Liver (tissue), 8 donors: ENCODE measurements at regions not wholly inside any gene's neighbourhood (a gene's known extent, or its start where the extent isn't known, plus 50 kb on each side); places are given as distances from the start of the nearest gene placed in this dataset.

Source experiments
- DNase-seq: peaks from one replicate; pipeline ENCODE4 v3.0.0-alpha.2; 2017; ENCODE audit warnings: low spot score
- H3K27ac ChIP-seq, 2 donors: one replicate each; pipeline ENCODE4 v1.7.0; 2013; ENCODE audit warnings: inconsistent platforms in 2 of 2, low read length in 2 of 2, control low read depth in 1 of 2, low read depth in 1 of 2, mild to moderate bottlenecking in 1 of 2
- H3K27me3 ChIP-seq, 4 donors: one replicate each; pipeline versions ENCODE4 v1.6.1 to v1.7.0; 2013; ENCODE audit warnings: low read length in 3 of 4, inconsistent platforms in 1 of 4, mild to moderate bottlenecking in 1 of 4, moderate library complexity in 1 of 4; ENCODE audit not compliant: control insufficient read depth in 4 of 4, insufficient read depth in 4 of 4
- H3K36me3 ChIP-seq, 4 donors: one replicate each; pipeline versions ENCODE4 v1.6.1 to v1.7.0; 2013; ENCODE audit warnings: low read length in 3 of 4, mild to moderate bottlenecking in 3 of 4, low read depth in 1 of 4, moderate library complexity in 1 of 4; ENCODE audit not compliant: control insufficient read depth in 4 of 4, insufficient read depth in 3 of 4
- H3K4me1 ChIP-seq, 4 donors: one replicate each; pipeline versions ENCODE4 v1.6.1 to v1.7.0; 2013; ENCODE audit warnings: low read length in 3 of 4, mild to moderate bottlenecking in 3 of 4, moderate library complexity in 1 of 4; ENCODE audit not compliant: control insufficient read depth in 4 of 4, insufficient read depth in 4 of 4
- H3K4me3 ChIP-seq, 3 donors: one replicate each; pipeline versions ENCODE4 v1.6.1 to v1.7.0; 2013; ENCODE audit warnings: low read length in 3 of 3, control low read depth in 1 of 3, low read depth in 1 of 3, mild to moderate bottlenecking in 1 of 3
- H3K9ac ChIP-seq, 2 donors: one replicate each; pipeline ENCODE4 v1.7.0; 2013; ENCODE audit warnings: low read length in 2 of 2, mild to moderate bottlenecking in 2 of 2, moderate library complexity in 2 of 2, control low read depth in 1 of 2, low read depth in 1 of 2
- H3K9me3 ChIP-seq, 4 donors: one replicate each; pipeline versions ENCODE4 v1.6.1 to v1.7.0; 2013; ENCODE audit warnings: low read length in 3 of 4; ENCODE audit not compliant: control insufficient read depth in 4 of 4
- ATF3 ChIP-seq: IDR thresholded peaks from 2 replicates; pipeline ENCODE4 v1.6.1; 2016; ENCODE audit warnings: antibody characterized with exemption
- FOXA1 ChIP-seq: IDR thresholded peaks from 2 replicates; pipeline ENCODE4 v1.6.1; 2016; ENCODE audit warnings: antibody characterized with exemption
- FOXA2 ChIP-seq: IDR thresholded peaks from 2 replicates; pipeline ENCODE4 v1.6.1; 2016; ENCODE audit warnings: antibody characterized with exemption
- GABPA ChIP-seq, 2 donors: IDR thresholded peaks in 1 of 2; conservative IDR thresholded peaks in 1 of 2; 2 replicates each; pipeline ENCODE4 v1.6.1; 2016; ENCODE audit warnings: antibody characterized with exemption in 2 of 2, mild to moderate bottlenecking in 1 of 2, moderate library complexity in 1 of 2
- HNF4A ChIP-seq, 2 donors: conservative IDR thresholded peaks; 2 replicates each; pipeline ENCODE4 v1.6.1; 2016; ENCODE audit warnings: antibody characterized with exemption in 2 of 2, mild to moderate bottlenecking in 2 of 2
- HNF4G ChIP-seq: IDR thresholded peaks from 2 replicates; pipeline ENCODE4 v1.6.1; 2016; ENCODE audit warnings: antibody characterized with exemption
- JUND ChIP-seq, 2 donors: IDR thresholded peaks; 2 replicates each; pipeline ENCODE4 v1.6.1; 2016; ENCODE audit warnings: antibody characterized with exemption in 2 of 2
- RAD21 ChIP-seq, 2 donors: IDR thresholded peaks; 2 replicates each; pipeline ENCODE4 v1.6.1; 2016; ENCODE audit warnings: antibody characterized with exemption in 2 of 2, mild to moderate bottlenecking in 2 of 2
- REST ChIP-seq: IDR thresholded peaks from 2 replicates; pipeline ENCODE4 v1.6.1; 2016; ENCODE audit warnings: antibody characterized with exemption, mild to moderate bottlenecking
- RXRA ChIP-seq, 2 donors: IDR thresholded peaks; 2 replicates each; pipeline ENCODE4 v1.6.1; 2017 to 2018; ENCODE audit warnings: antibody characterized with exemption in 2 of 2, mild to moderate bottlenecking in 1 of 2
- SP1 ChIP-seq: IDR thresholded peaks from 2 replicates; pipeline ENCODE4 v1.6.1; 2018; ENCODE audit warnings: antibody characterized with exemption, mild to moderate bottlenecking
- YY1 ChIP-seq: IDR thresholded peaks from 2 replicates; pipeline ENCODE4 v1.6.1; 2016; ENCODE audit warnings: antibody characterized with exemption, mild to moderate bottlenecking
- WGBS: extraction: QIAGEN DNeasy Blood & Tissue Kit; methylation state at CpG from one replicate; pipeline ENCODE4 v1.1.7; 2013; 5-methylcytosine and 5-hydroxymethylcytosine counted together
- TF ChIP-seq, protein P1 (sequence below): IDR thresholded peaks from 2 replicates; pipeline ENCODE4 v1.6.1; 2016; ENCODE audit warnings: antibody characterized with exemption
- TF ChIP-seq, protein P2 (sequence below): fragments of 150-350 bp; IDR thresholded peaks from 2 replicates; pipeline ENCODE4 v1.5.1; 2017; ENCODE audit warnings: improper control_type of control experiment, low read depth, low read length; ENCODE audit not compliant: missing input control
- TF ChIP-seq, protein P3 (sequence below): IDR thresholded peaks from 2 replicates; pipeline ENCODE4 v1.6.1; 2016; ENCODE audit warnings: antibody characterized with exemption
- donor health status: healthy.
- donor health status: healthy.
- donor health status: healthy.
- donor health status: healthy.
- donor health status: healthy.

DNA sequence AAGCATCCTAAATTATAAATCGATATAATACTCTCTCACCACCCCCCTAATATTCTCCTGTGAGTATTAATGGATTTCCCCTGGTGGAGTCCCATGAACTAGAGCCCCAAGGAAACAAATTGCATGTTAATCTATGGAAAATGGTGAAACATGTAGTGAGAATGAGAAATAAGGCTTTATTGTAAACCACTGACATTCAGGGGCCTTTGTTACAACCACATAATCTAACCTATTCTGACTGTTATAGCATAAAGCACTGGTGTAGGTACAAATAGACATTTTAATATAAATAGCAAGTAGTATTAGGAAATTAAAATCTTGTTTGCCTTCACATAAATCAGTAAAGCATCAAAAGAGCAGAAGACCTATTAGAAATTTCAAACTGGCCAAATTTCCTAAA, 65.3 kb upstream of the TLK1 start:
- 66% methylated on average over 1 of the region's 1 CpG for WGBS
- Histone ChIP-seq H3K9ac (no peak overlapping the region), H3K4me3 (no peak overlapping the region), H3K36me3 (no peaks in the 10 kb centered on the region), H3K27me3 (no peaks in the 10 kb centered on the region), H3K4me1 (no peaks in the 10 kb centered on the region), H3K27ac (no peak overlapping the region), H3K9me3 (no peaks in the 10 kb centered on the region)
- TF ChIP-seq JUND (IDR thresholded peaks at IDR 0.05): no peak
- TF ChIP-seq YY1: no peak
- TF ChIP-seq, protein P1, sequence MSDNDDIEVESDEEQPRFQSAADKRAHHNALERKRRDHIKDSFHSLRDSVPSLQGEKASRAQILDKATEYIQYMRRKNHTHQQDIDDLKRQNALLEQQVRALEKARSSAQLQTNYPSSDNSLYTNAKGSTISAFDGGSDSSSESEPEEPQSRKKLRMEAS: no peak
- TF ChIP-seq, protein P2, sequence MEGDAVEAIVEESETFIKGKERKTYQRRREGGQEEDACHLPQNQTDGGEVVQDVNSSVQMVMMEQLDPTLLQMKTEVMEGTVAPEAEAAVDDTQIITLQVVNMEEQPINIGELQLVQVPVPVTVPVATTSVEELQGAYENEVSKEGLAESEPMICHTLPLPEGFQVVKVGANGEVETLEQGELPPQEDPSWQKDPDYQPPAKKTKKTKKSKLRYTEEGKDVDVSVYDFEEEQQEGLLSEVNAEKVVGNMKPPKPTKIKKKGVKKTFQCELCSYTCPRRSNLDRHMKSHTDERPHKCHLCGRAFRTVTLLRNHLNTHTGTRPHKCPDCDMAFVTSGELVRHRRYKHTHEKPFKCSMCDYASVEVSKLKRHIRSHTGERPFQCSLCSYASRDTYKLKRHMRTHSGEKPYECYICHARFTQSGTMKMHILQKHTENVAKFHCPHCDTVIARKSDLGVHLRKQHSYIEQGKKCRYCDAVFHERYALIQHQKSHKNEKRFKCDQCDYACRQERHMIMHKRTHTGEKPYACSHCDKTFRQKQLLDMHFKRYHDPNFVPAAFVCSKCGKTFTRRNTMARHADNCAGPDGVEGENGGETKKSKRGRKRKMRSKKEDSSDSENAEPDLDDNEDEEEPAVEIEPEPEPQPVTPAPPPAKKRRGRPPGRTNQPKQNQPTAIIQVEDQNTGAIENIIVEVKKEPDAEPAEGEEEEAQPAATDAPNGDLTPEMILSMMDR: no peak
- TF ChIP-seq RXRA (IDR thresholded peaks at IDR 0.05): no peak
- TF ChIP-seq ATF3: no peak
- no peak for TF ChIP-seq FOXA1
- TF ChIP-seq FOXA2: no peak
- TF ChIP-seq, protein P3, sequence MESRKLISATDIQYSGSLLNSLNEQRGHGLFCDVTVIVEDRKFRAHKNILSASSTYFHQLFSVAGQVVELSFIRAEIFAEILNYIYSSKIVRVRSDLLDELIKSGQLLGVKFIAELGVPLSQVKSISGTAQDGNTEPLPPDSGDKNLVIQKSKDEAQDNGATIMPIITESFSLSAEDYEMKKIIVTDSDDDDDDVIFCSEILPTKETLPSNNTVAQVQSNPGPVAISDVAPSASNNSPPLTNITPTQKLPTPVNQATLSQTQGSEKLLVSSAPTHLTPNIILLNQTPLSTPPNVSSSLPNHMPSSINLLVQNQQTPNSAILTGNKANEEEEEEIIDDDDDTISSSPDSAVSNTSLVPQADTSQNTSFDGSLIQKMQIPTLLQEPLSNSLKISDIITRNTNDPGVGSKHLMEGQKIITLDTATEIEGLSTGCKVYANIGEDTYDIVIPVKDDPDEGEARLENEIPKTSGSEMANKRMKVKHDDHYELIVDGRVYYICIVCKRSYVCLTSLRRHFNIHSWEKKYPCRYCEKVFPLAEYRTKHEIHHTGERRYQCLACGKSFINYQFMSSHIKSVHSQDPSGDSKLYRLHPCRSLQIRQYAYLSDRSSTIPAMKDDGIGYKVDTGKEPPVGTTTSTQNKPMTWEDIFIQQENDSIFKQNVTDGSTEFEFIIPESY: no peak
- no peak for TF ChIP-seq GABPA (IDR thresholded peaks at IDR 0.05 in 1 of 2, conservative IDR thresholded peaks at IDR 0.05 in 1 of 2)
- no peak for TF ChIP-seq RAD21 (IDR thresholded peaks at IDR 0.05)
- no peak for TF ChIP-seq SP1
- no peak for TF ChIP-seq HNF4A (conservative IDR thresholded peaks at IDR 0.05)
- TF ChIP-seq REST: no peak
- no peak for DNase-seq

GRCh38 chr2:171225302-171225980, 64.7 kb upstream of the TLK1 start:
- Histone ChIP-seq H3K4me1 (no peaks in the 10 kb centered on the region), H3K27me3 (no peaks in the 10 kb centered on the region), H3K9ac (no peak overlapping the region), H3K4me3 (no peak overlapping the region), H3K36me3 (no peaks in the 10 kb centered on the region), H3K9me3 (no peaks in the 10 kb centered on the region), H3K27ac (no peak overlapping the region)
- 81% methylated on average over 3 of the region's 3 CpGs for WGBS
- DNase-seq: no peak
- TF ChIP-seq HNF4G (no peak), RAD21 (IDR thresholded peaks at IDR 0.05) (no peak)
- TF ChIP-seq, protein P2: no peak
